Upper lobe of right lung (tissue), 1 donor: ENCODE measurements at regions not wholly inside any gene's neighbourhood (a gene's known extent, or its start where the extent isn't known, plus 50 kb on each side); places are given as distances from the start of the nearest gene placed in this dataset.
"Not testable (repeated sequence)": the region's sequence is repeated elsewhere in the genome, so short reads cannot be mapped to it uniquely, and the experiment has no call there.

Source experiments
- ATAC-seq: fragments of 200-7000 bp; cut with Tn5 transposase; one replicate; pipeline ENCODE4 v1.9.1; 2020; ENCODE audit warnings: mild to moderate bottlenecking, moderate library complexity
- DNase-seq: peaks from one replicate; pipeline ENCODE4 v3.0.0-alpha.2; 2020
- H3K27ac ChIP-seq: fragments of 200-600 bp; one replicate; pipeline ENCODE4 v1.8.0; 2022
- H3K27me3 ChIP-seq: fragments of 200-600 bp; one replicate; pipeline ENCODE4 v1.8.0; 2022; ENCODE audit warnings: mild to moderate bottlenecking
- H3K36me3 ChIP-seq: fragments of 200-600 bp; one replicate; pipeline ENCODE4 v1.8.0; 2022
- H3K4me1 ChIP-seq: fragments of 200-600 bp; one replicate; pipeline ENCODE4 v1.8.0; 2022
- H3K4me3 ChIP-seq: fragments of 200-600 bp; one replicate; pipeline ENCODE4 v1.8.0; 2022; ENCODE audit warnings: mild to moderate bottlenecking
- H3K9me3 ChIP-seq: fragments of 200-600 bp; one replicate; pipeline ENCODE4 v1.8.0; 2022
- intact Hi-C: fragments of 100-400 bp; cut with DNase I; formaldehyde crosslinking; loops from one replicate; pipeline ENCODE4 v1.11.0; 2022
- TF ChIP-seq, protein P1 (sequence below): fragments of 200-600 bp; IDR thresholded peaks from one replicate; pipeline ENCODE4 v1.8.0; 2022; ENCODE audit warnings: antibody characterized with exemption
- donor health status: DM: no; HTN: yes; CAD: no; lungs with severe emphysema.

DNA sequence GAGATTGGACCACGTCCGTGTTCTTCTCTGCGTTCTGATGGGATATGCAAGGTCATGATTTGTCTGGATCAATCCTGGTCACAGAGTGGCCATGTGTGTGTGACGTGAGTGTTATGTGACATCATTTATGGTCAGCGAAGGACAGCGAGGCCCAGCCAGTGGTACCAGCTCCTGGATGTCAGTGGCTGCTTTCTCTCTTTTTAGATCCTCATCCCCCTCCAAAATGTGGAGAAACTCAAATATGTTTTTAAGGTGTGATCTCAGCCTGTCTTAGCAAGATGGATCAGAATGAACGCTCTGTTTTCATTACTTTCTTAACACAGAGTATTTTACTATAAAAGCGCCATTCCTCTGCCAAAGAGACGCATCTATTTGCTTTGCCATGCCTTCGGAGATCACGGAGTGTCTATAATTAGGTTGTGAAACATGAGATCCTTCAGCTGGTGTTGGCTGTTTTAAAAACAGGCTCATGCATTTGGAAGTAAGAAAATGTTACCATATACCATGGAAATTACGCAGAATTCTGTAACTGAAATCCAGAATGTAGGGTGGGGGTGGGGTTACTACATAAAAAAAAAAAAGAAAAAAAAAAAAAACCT is 245.5 kb upstream of the TCERG1L start:
- Histone ChIP-seq H3K36me3 (no peaks in the 10 kb centered on the region), H3K4me1 (no peaks in the 10 kb centered on the region), H3K9me3 (no peaks in the 10 kb centered on the region), H3K4me3 (no peak overlapping the region), H3K27ac (no peak overlapping the region), H3K27me3 (peaks cover 2% of the 10 kb centered on the region)
- TF ChIP-seq, protein P1, sequence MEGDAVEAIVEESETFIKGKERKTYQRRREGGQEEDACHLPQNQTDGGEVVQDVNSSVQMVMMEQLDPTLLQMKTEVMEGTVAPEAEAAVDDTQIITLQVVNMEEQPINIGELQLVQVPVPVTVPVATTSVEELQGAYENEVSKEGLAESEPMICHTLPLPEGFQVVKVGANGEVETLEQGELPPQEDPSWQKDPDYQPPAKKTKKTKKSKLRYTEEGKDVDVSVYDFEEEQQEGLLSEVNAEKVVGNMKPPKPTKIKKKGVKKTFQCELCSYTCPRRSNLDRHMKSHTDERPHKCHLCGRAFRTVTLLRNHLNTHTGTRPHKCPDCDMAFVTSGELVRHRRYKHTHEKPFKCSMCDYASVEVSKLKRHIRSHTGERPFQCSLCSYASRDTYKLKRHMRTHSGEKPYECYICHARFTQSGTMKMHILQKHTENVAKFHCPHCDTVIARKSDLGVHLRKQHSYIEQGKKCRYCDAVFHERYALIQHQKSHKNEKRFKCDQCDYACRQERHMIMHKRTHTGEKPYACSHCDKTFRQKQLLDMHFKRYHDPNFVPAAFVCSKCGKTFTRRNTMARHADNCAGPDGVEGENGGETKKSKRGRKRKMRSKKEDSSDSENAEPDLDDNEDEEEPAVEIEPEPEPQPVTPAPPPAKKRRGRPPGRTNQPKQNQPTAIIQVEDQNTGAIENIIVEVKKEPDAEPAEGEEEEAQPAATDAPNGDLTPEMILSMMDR: no peak
- intact Hi-C loops: no loop called here
- DNase-seq (no peak), ATAC-seq (no peak)

DNA sequence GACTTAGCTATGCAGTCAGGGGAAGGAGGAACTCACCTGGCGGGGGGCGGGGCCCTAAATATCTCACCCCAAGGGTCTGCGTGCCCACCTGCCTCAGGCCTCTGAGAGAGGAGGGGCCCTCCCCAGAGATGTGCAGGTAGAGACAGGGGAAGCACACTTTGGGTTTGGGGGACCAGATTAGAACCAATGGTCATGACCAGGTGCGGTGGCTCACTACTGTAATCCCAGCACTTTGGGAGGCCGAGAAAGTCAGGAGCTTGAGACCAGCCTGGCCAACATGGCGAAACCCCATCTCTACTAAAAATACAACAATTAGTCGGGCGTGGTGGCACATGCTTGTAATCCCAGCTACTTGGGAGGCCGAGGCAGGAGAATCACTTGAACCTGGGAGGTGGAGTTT is 246.4 kb upstream of the TCERG1L start:
- H3K9me3 ChIP-seq, H3K27ac ChIP-seq, H3K36me3 ChIP-seq, ATAC-seq, intact Hi-C loops, H3K27me3 ChIP-seq, DNase-seq, H3K4me3 ChIP-seq, H3K4me1 ChIP-seq: not testable (repeated sequence)

DNA sequence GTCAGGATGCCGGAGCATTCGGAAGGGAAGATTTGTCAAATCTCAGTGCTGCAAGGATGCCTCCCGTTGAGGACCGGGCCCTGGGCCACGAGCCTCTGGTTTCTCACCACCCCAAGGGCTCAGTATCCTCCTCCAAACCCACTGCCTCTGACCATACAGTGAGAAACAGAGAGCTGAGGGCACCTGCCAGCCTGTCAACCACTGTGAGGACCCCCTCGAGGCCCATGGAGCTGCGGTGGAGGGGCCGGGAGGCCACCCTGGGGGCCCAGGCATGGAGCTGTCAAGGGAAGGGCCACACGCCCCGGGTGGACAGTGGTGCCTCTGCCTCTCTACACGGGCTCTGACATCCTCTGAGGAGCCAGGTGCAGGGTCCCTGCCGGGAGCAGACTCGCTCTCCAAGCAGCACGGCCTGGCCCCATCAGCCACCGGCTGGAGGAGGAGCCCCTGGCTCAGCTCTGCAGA is 248.0 kb upstream of the TCERG1L start:
- ATAC-seq (no peak), DNase-seq (peak; percentile 61)
- peaks cover 13% of the 10 kb centered on the region for H3K27me3 ChIP-seq
- TF ChIP-seq, protein P1: no peak
- H3K27ac ChIP-seq: no peak overlapping the region
- no peaks in the 10 kb centered on the region for H3K36me3 ChIP-seq
- H3K9me3 ChIP-seq: no peaks in the 10 kb centered on the region
- no peak overlapping the region for H3K4me3 ChIP-seq
- H3K4me1 ChIP-seq: no peaks in the 10 kb centered on the region
- intact Hi-C loops: no loop called here

DNA sequence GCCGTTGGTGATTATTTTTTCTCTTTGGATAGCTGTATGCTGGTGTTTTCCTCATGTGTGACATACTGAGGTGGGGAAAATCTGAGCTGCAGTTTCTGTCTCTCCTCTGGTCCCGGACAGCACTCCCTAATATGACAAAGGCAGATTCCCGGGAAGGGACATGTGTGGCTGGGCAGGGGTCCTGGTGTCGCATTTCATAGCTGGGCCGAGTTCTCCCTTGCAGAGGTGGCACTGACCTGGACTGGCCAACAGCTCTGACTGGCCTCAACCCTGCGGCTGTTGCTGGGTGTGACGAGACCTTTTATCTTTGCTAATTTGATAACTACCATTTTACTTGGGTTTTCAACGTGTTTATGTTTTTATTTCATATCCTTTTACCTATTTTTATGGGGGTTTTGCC is 248.6 kb upstream of the TCERG1L start:
- Histone ChIP-seq H3K9me3 (no peaks in the 10 kb centered on the region), H3K36me3 (no peaks in the 10 kb centered on the region), H3K27me3 (peaks cover 13% of the 10 kb centered on the region), H3K27ac (no peak overlapping the region), H3K4me1 (no peaks in the 10 kb centered on the region), H3K4me3 (no peak overlapping the region)
- ATAC-seq: no peak
- intact Hi-C loops: no loop called here
- no peak for DNase-seq
- TF ChIP-seq, protein P1: no peak

DNA sequence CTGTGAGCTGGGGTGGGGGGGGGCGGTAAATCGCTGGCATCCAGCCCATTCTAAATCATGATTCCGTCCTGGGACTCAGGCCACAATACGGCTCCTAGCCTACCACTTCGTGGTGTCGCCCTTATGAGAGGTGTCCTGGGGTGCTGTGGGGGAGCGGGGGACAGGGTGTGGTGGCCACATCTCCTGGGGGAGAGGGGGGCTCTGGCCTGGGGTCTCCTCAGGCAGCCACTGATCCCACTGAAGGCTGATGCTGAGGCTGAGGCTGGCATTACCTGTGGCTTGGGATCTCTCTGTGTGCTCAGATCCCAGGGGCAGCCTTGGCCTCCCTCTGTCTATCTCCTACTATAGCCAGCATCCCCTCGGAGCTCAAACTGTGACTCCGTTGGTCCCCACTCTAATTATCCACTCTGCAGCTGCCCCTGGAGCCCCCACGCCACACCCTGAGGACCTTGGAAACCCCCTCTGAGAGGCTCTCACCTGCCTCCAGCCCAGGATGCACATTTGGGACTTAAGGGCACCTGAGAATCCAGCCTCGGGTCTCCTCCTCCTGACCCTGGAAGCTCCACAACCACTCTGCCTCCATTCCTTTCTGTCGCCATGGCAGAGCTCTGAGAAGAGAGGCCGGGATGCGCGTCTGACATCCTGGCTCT is 249.3 kb upstream of the TCERG1L start:
- ATAC-seq: peak; percentile 10
- intact Hi-C loops: no loop called here

DNA sequence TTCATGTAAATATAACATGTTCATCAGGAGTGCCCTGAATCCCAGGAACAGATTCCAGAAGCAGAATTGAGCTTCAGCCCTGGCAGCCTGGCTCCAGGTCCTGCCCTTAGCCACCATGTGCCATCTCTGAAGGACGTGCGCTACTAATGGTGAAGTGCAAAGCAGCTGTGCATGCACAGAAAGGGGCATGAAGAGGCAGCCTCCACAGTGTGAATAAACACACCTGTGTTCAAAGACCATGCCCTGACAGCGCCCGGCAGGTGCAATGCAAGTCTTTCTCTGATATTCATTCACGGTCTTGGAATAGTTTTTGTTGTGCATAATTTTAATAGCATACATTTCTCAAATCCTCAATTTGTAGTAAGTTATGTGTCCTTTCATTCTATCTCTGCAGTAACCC is 250.4 kb upstream of the TCERG1L start:
- no peaks in the 10 kb centered on the region for H3K4me1 ChIP-seq
- peaks cover 13% of the 10 kb centered on the region for H3K27me3 ChIP-seq
- H3K36me3 ChIP-seq: no peaks in the 10 kb centered on the region
- no peaks in the 10 kb centered on the region for H3K9me3 ChIP-seq
- no peak for ATAC-seq
- no peak overlapping the region for H3K4me3 ChIP-seq
- DNase-seq: no peak
- no peak overlapping the region for H3K27ac ChIP-seq
- intact Hi-C loops: no loop called here
- TF ChIP-seq, protein P1: no peak

More for the DNA sequence above, 249.3 kb upstream of the TCERG1L start:
- H3K27me3 ChIP-seq: peaks cover 13% of the 10 kb centered on the region
- H3K27ac ChIP-seq: no peak overlapping the region
- DNase-seq: no peak
- H3K9me3 ChIP-seq: no peaks in the 10 kb centered on the region
- TF ChIP-seq, protein P1: no peak
- H3K36me3 ChIP-seq: no peaks in the 10 kb centered on the region
- no peak overlapping the region for H3K4me3 ChIP-seq
- H3K4me1 ChIP-seq: no peaks in the 10 kb centered on the region
